Adrenal gland (tissue), 5 donors: ENCODE measurements at regions not wholly inside any gene's neighbourhood (a gene's known extent, or its start where the extent isn't known, plus 50 kb on each side); places are given as distances from the start of the nearest gene placed in this dataset.

Source experiments
- CTCF ChIP-seq, 6 experiments: fragments of 450-650 bp in 4 of 6; fragments of 200-600 bp in 2 of 6; sonication (generic) in 1 of 6; IDR thresholded peaks; 1 replicate in 5 of 6; 2 replicates in 1 of 6; pipeline versions ENCODE4 v1.5.1 to v1.8.0; 2016 to 2021; ENCODE audit warnings: antibody characterized with exemption in 6 of 6, mild to moderate bottlenecking in 2 of 6, moderate library complexity in 1 of 6
- POLR2A ChIP-seq, 2 donors: fragments of 450-650 bp; IDR thresholded peaks; one replicate each; pipeline ENCODE4 v1.6.1; 2017; ENCODE audit warnings: antibody characterized with exemption in 2 of 2, mild to moderate bottlenecking in 2 of 2, moderate library complexity in 1 of 2
- donor health status: DM: no; HTN: no; CAD: no.

GRCh38 chr4:188780028-188780427 lies 640.8 kb downstream of the TRIML1 start:
- no peak for TF ChIP-seq CTCF (IDR thresholded peaks at IDR 0.05)
- no peak for TF ChIP-seq POLR2A (IDR thresholded peaks at IDR 0.05)
